ENCODE measurements at regions not wholly inside any gene's neighbourhood (a gene's known extent, or its start where the extent isn't known, plus 50 kb on each side); places are given as distances from the start of the nearest gene placed in this dataset.

- TF ChIP-seq CTCF (IDR thresholded peaks at IDR 0.05) (no peak), POLR2A (IDR thresholded peaks at IDR 0.05) (no peak), EP300 (IDR thresholded peaks at IDR 0.05) (no peak)
Measured at GRCh38 chr10:109427411-109427810, 495.9 kb downstream of the XPNPEP1 start.

All from tibial nerve (tissue), 4 donors.